HG02763 (cell line): ENCODE measurements at regions not wholly inside any gene's neighbourhood (a gene's known extent, or its start where the extent isn't known, plus 50 kb on each side); places are given as distances from the start of the nearest gene placed in this dataset.
"Not testable (repeated sequence)": the region's sequence is repeated elsewhere in the genome, so short reads cannot be mapped to it uniquely, and the experiment has no call there.

ENCODE experiments used
- ATAC-seq: cut with Tn5 transposase; IDR thresholded peaks from one replicate; pipeline ENCODE4 v1.9.1; 2021; ENCODE audit warnings: mild to moderate bottlenecking, moderate library complexity; ENCODE audit not compliant: unreplicated experiment

- no peak for ATAC-seq
Observed at GRCh38 chr7:125491137-125491536, 561.5 kb upstream of the POT1 start.

- ATAC-seq: no peak
Observed at GRCh38 chr7:125490167-125490566, 560.5 kb upstream of the POT1 start.

GRCh38 chr7:125485223-125485622 is 555.6 kb upstream of the POT1 start:
- ATAC-seq: no peak

DNA sequence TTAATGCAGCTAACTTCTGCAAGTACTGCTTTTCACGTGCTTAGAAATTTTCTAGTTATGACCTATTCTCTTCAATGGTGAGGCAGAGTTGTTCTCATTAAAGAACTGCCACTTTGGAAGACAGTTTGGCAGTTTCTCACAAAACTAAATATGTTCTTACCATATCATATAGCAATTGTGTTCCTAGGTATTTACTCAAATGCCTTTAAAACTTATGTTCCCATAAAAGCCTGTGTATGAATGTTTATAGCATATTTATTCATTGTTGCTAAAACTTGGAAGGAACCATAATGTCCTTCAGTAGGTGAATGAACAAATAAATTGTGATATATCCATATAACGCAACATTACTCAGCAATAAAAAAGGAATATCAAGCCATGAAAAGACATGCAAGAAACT is 555.1 kb upstream of the POT1 start:
- ATAC-seq: no peak

- no peak for ATAC-seq
Observed at GRCh38 chr7:125481323-125481722, 551.7 kb upstream of the POT1 start.

- ATAC-seq: no peak
Observed at GRCh38 chr7:125480762-125481161, 551.1 kb upstream of the POT1 start.

DNA sequence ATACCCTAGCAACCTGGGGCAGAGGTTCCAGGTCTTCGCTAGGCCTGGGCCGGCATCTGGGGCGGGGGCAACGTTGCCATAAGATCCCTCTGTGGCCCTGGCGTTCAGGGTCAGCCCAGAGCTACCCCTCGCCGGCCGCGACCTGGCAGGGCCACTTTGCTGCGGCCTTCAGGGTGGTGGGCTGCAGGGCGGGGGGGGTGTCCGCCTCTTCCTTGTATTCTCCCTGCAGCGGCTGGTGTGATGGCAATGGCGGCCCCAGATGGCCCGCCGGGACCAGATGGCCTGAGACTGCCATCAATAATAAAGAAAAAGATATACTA is 539.2 kb upstream of the POT1 start:
- ATAC-seq: no peak

- no peak for ATAC-seq
Observed at GRCh38 chr7:125467996-125468854, 538.6 kb upstream of the POT1 start.

GRCh38 chr7:125465527-125465926 is 535.9 kb upstream of the POT1 start:
- no peak for ATAC-seq

DNA sequence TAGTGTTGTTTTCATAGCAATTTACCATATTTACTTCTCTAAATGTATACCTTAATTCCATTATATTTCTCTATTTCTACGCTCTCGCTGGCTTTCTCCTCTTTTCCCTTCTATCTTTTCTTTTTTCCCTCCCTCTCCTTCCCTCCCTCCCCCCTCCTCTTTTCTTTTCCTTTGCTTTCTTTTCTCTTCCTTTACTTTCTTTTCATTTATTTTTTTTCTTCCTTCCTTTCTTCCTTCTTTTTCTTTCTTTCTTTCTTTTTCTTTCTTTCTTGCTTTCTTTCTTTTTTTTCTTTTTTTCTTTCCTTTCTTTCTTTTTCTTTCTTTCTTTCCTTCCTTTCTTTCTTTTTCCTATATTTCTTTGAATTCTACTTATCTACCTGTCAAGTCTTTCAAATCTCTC is 533.0 kb upstream of the POT1 start:
- ATAC-seq: no peak

DNA sequence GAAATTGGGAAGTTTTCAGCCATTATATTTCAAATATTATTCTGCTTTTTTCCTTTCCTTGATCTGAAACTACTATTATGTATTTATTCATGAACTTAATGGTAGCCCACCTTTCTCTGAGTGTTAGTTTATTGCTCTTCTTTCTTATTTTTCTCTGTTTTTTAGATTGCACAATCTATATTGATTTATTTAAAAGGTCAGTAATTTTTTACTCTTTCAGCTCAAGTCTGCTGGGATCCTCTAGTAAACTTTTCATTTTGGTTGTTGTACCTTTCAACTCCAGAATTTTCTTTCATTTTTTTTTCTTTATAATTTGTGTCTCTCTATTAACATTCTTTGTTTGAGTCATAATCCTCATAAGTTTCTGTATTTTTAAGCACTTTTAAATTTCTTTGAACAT is 529.4 kb upstream of the POT1 start:
- ATAC-seq: no peak

- ATAC-seq: no peak
Observed at GRCh38 chr7:125450749-125451148, 521.1 kb upstream of the POT1 start.

GRCh38 chr7:125445836-125446235 is 516.2 kb upstream of the POT1 start:
- no peak for ATAC-seq

DNA sequence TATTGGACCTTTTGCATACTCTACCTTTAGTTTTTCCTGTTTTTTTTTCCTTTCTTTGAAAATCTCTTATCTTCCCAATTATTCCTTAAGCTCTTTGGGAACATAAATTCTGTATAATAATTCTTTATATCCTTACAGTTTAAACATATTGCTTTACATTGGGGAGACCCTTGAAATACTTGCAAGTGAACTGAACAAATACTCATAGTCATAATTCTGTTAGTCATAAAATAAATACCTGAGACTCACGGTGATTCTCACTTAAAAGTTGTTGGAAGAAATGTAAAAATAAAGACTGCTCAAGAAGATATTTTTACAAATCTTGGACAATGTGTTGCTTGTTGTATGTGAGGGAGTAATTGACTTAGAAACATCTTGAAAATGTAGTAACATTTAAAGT is 515.2 kb upstream of the POT1 start:
- ATAC-seq: no peak

DNA sequence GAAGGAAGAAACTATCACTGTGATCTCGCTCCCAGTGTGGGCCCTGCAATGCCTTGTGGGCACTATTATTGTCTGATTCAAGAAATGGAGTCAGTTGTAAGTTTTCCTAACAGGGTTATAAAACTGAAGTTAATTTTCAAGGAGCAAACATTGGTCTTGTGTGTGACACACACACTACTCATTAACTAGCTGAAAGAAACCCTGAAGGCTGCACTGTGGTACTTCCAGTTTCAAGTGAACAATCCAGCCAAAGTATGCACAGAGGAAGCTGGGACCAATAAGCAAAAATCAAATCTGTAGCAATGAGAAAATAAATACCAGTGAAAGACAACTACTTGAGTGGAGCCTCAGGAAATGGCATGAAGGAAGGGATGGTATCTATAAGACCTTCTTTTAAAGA is 506.6 kb upstream of the POT1 start:
- ATAC-seq: no peak

GRCh38 chr7:125431349-125431748 is 501.7 kb upstream of the POT1 start:
- ATAC-seq: no peak

- no peak for ATAC-seq
Observed at GRCh38 chr7:125430013-125430412, 500.4 kb upstream of the POT1 start.

DNA sequence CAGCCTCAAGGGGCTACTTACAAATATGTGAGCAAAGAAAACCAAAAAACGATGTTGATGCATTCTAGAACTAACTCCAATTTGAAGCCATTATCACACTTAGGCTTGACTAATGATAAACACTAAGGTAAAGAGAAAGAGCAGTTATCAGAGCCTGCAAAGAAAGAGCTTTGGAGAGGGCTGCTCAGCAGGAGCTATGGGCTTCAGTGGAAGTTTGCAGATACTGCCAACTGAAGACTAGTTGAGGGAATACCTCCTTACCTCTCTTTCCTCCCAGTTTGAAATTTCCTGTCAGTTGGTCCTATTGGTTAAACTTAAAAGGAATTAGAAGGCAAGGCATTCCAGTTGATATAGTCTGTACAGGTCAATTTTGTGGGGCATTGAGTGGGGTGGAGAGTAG is 498.1 kb upstream of the POT1 start:
- no peak for ATAC-seq

DNA sequence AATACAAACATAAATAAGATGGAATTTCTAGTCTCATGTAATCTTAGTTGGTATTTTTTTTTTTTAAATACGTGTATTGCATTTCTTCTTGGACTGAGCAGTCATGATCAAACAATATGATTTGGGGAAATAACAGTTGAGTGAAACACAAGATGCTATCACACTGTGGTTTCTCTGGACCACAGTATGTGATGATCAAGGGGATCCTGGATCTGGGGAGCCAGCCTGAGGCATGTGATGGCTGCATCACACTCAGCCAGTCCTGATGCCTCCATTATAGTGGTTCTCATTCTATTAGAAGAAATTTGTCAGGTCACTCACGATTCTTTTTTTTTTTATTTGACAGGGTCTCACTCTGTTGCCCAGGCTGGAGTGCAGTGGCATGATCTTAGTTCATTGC is 495.9 kb upstream of the POT1 start:
- ATAC-seq: no peak

DNA sequence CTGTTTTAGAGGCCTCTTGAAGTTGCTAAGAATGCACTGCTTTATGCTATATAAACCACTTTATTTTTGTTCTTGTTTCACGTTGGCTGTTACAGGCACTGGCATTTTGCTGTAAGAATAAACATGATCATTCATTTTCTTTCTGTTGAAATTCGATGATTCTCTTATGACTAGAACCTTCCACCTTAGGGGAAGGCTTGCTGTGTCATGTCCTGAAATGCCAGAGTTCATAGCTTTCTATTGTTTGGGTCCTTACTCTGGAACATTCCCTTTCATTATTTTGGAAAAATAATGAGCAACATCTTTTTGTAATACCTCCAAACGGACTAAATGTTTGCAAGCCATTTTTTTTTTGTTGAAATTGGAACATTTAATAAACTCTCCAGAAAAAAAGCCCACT is 495.1 kb upstream of the POT1 start:
- no peak for ATAC-seq

- ATAC-seq: no peak
Observed at GRCh38 chr7:125423458-125424155, 494.0 kb upstream of the POT1 start.

DNA sequence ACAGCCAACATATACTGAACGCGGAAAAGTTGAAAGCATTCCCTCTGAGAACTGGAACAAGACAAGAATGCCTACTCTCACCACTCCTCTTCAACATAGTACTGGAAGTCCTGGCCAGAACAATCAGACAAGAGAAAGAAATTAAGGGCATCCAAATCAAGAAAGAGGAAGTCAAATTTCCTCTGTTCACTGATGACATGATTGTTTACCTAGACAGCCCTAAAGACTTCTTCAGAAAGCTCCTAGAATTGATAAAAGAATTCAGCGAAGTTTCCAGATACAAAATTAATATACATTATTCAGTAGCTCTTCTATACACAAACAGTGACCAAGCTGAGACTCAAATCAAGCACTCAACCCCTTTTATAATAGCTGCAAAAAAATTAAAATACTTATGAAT is 491.8 kb upstream of the POT1 start:
- ATAC-seq: not testable (repeated sequence)
